GM06990 (cell line): ENCODE measurements at regions not wholly inside any gene's neighbourhood (a gene's known extent, or its start where the extent isn't known, plus 50 kb on each side); places are given as distances from the start of the nearest gene placed in this dataset.
"Not testable (repeated sequence)": the region's sequence is repeated elsewhere in the genome, so short reads cannot be mapped to it uniquely, and the experiment has no call there.

Experiments used
- DNase-seq: peaks from one replicate; pipeline ENCODE4 v3.0.0-alpha.2; 2011; ENCODE audit not compliant: insufficient read length; ENCODE audit errors: extremely low read depth
- H3K27me3 ChIP-seq: replicated peaks from 2 replicates; pipeline ENCODE4 v1.6.0; 2011; ENCODE audit warnings: low read length; ENCODE audit not compliant: control insufficient read depth, insufficient read depth
- H3K36me3 ChIP-seq: 2 replicates; pipeline ENCODE4 v1.5.1; 2011; ENCODE audit warnings: low read length; ENCODE audit not compliant: control insufficient read depth, insufficient read depth
- H3K4me3 ChIP-seq: replicated peaks from 2 replicates; pipeline ENCODE4 v1.5.1; 2011; ENCODE audit warnings: low read depth, mild to moderate bottlenecking, control low read depth, low read length

DNA sequence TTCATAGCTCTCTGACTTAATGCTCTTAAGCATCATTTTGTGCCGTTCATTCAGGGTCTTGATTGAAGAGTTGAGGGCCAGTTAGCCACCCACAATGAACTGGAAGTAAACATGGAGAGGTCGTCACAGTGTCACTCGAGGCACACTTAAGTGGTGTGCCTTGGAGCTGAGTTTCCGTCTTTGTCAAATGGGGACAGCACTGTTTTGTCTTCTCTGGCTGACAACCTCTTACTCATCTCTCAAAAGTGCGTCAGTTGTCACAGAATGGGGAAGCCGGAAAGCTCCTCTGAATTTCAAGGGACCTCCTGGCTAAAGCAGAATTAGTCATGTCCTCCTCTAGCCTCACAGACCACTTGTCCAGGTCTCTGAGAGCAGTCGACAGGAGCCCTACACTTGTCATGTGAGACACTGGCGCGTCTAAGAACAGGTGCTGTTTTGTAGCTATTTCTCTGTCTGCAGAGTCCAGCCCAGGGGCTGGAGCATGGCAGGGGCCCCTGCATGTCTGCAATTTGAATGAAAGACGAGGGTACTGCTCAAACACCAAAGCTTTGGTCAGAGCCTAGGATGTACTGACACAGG, 231.5 kb downstream of the NPIPA7 start:
- H3K36me3 ChIP-seq, H3K4me3 ChIP-seq, H3K27me3 ChIP-seq, DNase-seq: not testable (repeated sequence)

DNA sequence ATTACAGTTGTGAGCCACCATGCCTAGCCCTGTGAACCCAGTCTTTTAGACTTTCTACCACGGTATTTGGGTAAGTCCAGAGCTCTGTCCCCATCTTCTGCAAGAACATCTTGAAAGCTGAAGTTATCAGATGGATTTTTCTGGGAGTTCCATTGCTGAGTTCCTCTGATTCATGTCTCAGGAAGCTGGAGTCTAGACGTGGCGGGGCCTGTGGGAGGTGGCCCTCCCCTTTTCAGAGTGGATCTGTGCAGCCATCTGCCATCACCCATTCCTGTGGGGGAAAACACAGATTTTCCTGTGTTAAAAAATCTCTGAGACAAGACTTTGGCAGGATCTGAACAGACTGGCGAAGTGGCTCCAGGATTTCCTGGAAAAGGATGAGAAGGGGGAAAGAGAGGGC, 234.3 kb downstream of the NPIPA7 start:
- not testable (repeated sequence) for H3K36me3 ChIP-seq

DNA sequence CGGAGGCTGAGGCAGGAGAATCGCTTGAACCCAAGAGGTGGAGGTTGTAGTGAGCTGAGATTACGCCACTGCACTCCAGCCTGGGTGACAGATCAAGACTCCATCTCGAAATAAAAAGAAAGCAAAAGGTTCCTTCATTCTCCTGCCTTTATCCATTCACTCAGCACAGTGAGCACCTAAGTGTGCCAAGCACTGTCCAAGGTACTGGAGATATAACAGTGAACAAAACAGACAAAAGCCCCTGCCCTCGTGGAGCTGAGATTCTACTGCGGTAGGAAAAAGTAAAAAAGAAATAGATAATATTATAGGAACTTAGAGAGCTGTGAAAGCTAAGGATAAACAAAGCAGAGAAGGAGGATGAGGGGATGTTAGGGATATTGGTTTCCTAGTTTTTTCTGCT, 235.5 kb downstream of the NPIPA7 start:
- H3K27me3 ChIP-seq, H3K36me3 ChIP-seq, H3K4me3 ChIP-seq, DNase-seq: not testable (repeated sequence)

More for the DNA sequence above, 234.3 kb downstream of the NPIPA7 start:
- DNase-seq, H3K27me3 ChIP-seq, H3K4me3 ChIP-seq: not testable (repeated sequence)

DNA sequence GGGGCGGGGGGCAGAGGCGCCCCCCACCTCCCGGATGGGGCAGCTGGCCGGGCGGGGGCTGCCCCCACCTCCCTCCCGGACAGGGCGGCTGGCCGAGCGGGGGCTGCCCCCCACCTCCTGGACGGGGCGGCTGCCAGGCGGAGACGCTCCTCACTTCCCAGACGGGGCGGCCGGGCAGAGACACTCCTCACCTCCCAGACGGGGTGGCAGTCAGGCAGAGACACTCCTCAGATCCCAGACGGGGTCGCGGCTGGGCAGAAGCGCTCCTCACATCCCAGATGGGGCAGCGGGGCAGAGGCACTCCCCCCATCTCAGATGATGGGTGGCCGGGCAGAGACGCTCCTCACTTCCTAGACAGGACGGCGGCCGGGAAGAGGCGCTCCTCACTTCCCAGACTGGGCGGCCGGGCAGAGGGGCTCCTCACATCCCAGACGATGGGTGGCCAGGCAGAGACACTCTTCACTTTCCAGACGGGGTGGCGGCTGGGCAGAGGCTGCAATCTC, 240.1 kb downstream of the NPIPA7 start:
- not testable (repeated sequence) for H3K27me3 ChIP-seq, H3K4me3 ChIP-seq, H3K36me3 ChIP-seq, DNase-seq

DNA sequence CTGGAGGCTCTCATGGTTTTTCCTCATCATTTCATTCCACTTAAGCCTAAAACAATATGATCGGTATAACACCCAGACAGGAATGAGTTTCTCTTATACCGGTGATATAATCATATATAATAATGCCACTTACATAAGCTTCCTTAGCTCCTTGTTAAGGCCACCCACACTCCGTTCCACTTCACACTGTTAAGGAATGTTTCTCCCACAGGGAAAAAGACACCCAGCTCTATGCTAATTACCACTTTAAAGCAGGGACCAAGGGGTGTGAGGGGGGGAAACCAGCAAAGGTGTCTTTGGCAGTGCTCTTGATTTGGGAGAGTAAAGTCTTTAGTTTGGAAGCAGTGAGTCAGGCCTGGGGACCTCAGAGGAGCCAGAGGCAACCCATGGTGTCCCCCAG, 245.4 kb downstream of the NPIPA7 start:
- H3K27me3 ChIP-seq, H3K36me3 ChIP-seq, H3K4me3 ChIP-seq, DNase-seq: not testable (repeated sequence)

DNA sequence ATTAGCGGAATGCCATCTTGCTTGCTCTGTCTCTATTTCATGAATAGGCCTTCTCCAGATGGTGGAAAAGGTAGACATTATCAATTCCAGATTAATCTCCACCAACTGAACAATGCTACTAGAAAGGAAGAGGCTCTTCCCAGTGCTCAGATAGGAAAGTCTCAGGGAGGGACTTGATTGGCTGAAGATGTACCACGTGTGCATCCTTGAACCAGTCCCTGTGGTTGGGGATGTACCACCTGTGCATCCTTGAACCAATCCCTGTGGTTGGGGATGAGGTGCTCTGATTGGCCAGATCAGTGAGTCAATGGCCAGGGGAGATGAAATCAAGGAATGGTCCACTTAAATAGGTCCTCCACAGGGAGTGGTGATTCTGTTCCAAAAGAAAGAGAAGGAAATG, 246.2 kb downstream of the NPIPA7 start:
- DNase-seq, H3K36me3 ChIP-seq, H3K27me3 ChIP-seq, H3K4me3 ChIP-seq: not testable (repeated sequence)

DNA sequence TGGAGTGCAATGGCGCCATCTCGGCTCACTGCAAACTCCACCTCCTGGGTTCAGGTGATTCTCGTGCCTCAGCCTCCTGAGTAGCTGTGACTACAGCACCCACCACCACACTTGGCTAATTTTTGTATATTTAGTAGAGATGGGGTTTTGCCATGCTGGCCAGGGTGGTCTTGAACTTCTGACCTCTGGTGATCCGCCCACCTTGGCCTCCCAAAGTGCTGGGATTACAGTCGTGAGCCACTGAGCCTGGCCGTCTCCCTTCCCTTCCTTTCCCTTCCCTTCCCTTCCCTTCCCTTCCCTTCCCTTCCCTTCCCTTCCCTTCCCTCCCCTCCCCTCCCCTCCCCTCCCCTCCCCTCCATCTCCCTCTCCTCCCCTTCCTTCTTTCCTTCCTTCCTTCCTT, 248.9 kb downstream of the NPIPA7 start:
- not testable (repeated sequence) for H3K4me3 ChIP-seq, H3K27me3 ChIP-seq, H3K36me3 ChIP-seq, DNase-seq

DNA sequence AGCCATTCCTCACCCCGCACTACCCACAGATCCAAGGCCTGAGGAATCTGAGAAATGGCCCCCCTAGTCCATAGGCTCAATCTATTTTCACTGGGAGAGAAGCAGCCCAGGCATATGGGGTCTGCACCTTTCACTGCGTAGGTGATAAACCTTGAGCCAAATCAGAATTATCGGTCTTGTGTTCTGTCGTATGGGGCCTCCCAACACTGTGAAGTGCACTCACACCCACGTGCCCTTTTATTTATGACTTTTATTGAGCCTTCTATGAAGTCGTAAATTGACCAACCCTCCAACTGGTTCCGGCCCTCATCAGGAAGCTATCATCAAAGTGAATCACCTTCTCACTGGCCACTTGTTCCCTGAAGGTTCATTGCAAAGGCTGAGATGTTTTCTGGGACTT, 259.3 kb downstream of the NPIPA7 start:
- H3K27me3 ChIP-seq, H3K36me3 ChIP-seq, H3K4me3 ChIP-seq, DNase-seq: not testable (repeated sequence)

DNA sequence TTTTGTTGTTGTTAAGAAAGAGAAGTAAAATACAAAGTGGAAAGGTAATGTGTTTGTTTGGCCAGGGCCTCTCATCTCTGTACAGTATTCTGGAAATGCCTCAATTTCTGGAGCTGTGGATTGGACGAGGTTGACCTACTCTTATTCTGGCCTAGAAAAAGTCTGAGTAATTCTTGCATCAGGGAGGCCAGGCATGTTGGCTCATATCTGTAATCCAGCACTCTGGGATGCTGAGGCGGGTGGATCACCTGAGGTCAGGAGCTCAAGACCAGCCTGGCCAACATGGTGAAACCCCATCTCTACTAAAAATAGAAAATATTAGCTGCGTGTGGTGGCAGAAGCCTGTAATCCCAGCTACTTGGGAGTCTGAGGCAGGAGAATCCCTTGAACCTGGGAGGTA, 259.8 kb downstream of the NPIPA7 start:
- not testable (repeated sequence) for H3K27me3 ChIP-seq, DNase-seq, H3K36me3 ChIP-seq, H3K4me3 ChIP-seq

DNA sequence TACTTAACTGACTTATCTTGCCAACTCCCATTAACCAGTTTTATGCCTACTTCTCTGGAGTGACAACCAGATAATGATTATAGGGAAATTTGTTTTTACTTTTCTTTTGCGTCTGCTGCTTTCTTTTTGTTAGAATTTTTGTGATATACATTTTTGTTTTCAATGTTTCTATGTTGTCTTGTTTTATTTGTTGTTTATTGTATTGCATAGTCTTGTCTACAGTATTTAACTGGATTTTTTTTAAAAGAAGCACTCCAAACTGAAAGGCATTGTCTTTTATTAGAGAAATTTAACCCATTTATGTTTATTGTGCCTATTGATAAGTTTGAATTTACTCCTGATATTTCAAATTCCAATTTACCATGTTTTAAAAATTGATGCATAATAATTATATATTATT, 264.9 kb downstream of the NPIPA7 start:
- H3K27me3 ChIP-seq, H3K36me3 ChIP-seq, DNase-seq, H3K4me3 ChIP-seq: not testable (repeated sequence)

DNA sequence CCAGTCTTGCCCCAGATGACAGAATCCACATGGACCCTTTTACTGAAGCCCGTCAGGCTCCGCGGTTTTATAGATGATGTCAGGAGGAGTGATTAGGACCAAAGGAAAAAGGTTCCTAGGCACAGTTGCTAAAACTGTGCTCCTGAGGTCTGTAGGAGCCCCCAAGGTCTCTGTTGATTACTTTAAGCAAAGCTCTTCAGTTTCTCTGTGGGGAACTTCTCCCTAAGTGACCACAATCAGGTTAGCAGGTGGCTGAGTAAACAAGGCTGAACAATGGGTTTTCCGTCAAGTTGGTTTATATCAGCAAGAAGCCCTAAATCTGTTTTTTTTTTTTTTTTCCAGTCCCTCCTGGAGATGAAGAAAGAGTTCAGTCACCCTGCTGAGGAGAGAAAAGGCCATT, 269.1 kb downstream of the NPIPA7 start:
- H3K36me3 ChIP-seq, H3K27me3 ChIP-seq, H3K4me3 ChIP-seq, DNase-seq: not testable (repeated sequence)

DNA sequence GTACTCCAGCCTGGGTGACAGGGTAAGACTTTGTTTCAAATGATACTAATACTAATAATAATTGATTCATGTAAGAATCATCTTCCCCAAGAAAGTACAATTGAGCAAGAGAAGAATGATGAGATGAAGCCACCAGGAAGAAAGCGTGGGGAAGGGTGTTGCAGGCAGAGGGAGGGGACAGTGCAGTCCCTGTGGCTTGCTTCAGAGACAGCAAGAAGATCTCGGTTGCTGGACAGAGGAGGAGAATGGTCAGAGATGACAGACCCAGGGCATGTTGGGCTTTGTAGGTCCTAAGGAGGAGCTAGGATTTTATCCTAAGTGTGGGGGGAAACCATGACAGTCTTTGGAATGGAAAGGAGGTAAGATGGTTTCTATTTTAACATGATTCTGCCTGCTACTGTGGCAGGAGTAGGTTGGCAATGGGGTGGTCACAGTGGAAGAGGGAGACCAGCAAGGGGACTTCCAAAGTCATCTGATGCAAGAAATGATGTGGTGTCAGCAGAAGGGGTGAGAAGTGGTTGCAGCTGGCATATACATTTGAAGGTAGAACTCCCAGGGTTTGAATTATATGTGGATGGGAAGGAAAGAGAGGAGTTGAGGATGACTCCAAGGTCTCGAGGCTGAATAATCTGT, 293.4 kb downstream of the NPIPA7 start:
- H3K4me3 ChIP-seq, DNase-seq, H3K36me3 ChIP-seq: not testable (repeated sequence)

DNA sequence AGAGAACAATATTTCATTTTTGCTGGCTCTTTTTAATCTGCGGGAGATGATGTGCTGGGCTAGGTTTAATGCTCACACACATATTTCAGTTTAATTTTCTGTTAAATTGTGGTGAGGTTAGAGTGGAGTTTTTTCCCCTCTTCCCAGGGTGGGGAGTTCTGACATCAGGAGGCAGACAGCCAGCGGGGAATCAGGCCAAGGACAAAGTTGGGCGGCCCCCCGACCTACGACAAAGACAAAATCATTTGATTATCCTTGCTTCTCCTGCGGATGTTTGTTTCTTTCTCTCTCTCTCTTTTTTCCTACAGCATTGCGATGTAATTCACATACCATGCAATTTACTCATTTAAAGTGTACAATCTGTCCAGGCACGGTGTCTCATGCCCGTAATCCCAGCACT, 295.9 kb downstream of the NPIPA7 start:
- not testable (repeated sequence) for H3K4me3 ChIP-seq, H3K27me3 ChIP-seq, DNase-seq, H3K36me3 ChIP-seq

More for the DNA sequence above, 293.4 kb downstream of the NPIPA7 start:
- not testable (repeated sequence) for H3K27me3 ChIP-seq

DNA sequence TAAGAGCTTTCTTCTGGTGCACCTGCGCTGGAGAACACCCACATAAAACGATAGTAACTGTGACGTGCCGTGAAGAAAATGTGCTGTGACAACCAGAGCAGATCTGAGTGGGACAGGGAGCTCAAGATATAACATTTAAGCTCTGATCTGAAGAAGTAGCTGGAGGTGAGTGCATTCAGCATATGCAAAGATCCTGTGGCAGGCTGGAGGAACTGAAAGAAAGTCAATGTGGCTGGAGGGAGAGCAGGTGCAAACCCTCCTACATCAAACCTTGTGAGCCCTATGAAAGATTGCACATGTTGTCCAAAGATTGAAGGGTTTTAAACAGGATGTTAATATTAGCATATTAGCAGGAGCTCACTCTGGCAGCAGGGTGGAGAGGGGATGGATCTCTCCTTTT, 342.9 kb downstream of the NPIPA7 start:
- H3K27me3 ChIP-seq, DNase-seq, H3K36me3 ChIP-seq, H3K4me3 ChIP-seq: not testable (repeated sequence)

DNA sequence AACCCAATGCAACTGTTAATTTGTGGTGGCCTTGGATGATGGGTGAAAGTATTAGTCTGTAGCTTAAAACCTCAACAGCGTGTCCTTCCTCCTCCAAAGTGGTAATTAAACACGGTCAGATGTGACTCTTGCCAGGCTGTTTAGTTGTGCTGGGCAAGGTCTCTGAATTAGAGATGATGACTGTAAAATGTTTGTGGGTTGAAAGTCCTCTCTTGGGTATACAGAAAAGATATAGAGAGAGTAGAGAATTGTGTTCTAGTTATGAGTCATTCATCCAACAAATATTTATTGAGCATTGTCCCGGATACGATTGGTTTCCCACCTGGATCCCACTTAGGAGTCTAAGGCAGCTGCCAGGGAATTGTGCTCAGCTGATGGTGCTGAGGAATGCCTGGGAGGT, 343.7 kb downstream of the NPIPA7 start:
- not testable (repeated sequence) for DNase-seq, H3K27me3 ChIP-seq, H3K4me3 ChIP-seq, H3K36me3 ChIP-seq
